IMR-90 (cell line): ENCODE measurements at regions not wholly inside any gene's neighbourhood (a gene's known extent, or its start where the extent isn't known, plus 50 kb on each side); places are given as distances from the start of the nearest gene placed in this dataset.

Experiments used
- ATAC-seq: fragments of 200-7000 bp; cut with Tn5 transposase; 2 replicates; pipeline ENCODE4 v1.9.1; 2020; ENCODE audit warnings: low read depth, mild to moderate bottlenecking, moderate library complexity
- BruUV-seq: library from RNA; stranded (reverse); fragments of 400-500 nt; replicated peaks from 2 replicates; lab custom pipeline; 2021; lab: Mats Ljungman, UMichigan
- CTCF ChIA-PET: fragments of 300-600 bp; formaldehyde crosslinking; extraction: SDS; loops from one replicate; lab custom pipeline; 2021; ENCODE audit warnings: antibody characterized with exemption; lab: Yijun Ruan, JAX
- POLR2A ChIA-PET: fragments of 300-600 bp; sonication (Branson Sonifier 250); formaldehyde crosslinking; loops from one replicate; lab custom pipeline; 2022; ENCODE audit warnings: antibody characterized with exemption; ENCODE audit not compliant: unreplicated experiment; lab: Charles Lee
- DNase-seq: peaks from one replicate; pipeline ENCODE4 v3.0.0; 2013
- H2AFZ ChIP-seq: replicated peaks from 2 replicates; pipeline ENCODE3; 2013; ENCODE audit warnings: low read length, mild to moderate bottlenecking; ENCODE audit not compliant: poor library complexity
- H2AK5ac ChIP-seq: 2 replicates; pipeline ENCODE4 v1.6.1; 2013; ENCODE audit warnings: low read depth, low read length, inconsistent platforms
- H2AK9ac ChIP-seq: replicated peaks from 2 replicates; pipeline ENCODE3; 2013; ENCODE audit warnings: mild to moderate bottlenecking, low read depth, low read length, moderate library complexity; ENCODE audit not compliant: poor library complexity
- H2BK120ac ChIP-seq: 2 replicates; pipeline ENCODE4 v1.6.1; 2013; ENCODE audit warnings: low read depth, low read length, inconsistent platforms
- H2BK15ac ChIP-seq: 3 replicates; pipeline ENCODE4 v1.6.1; 2013; ENCODE audit warnings: low read depth, low read length, inconsistent platforms
- H2BK20ac ChIP-seq: 2 replicates; pipeline ENCODE4 v1.6.1; 2013; ENCODE audit warnings: low read depth, mild to moderate bottlenecking, inconsistent platforms, low read length, moderate library complexity
- H2BK5ac ChIP-seq: 2 replicates; pipeline ENCODE4 v1.6.1; 2013; ENCODE audit warnings: mild to moderate bottlenecking, low read depth, low read length, inconsistent platforms; ENCODE audit not compliant: poor library complexity, severe bottlenecking
- H3K14ac ChIP-seq: replicated peaks from 2 replicates; pipeline ENCODE4 v1.6.1; 2013; ENCODE audit warnings: low read depth, low read length, inconsistent platforms
- H3K18ac ChIP-seq: 2 replicates; pipeline ENCODE4 v1.6.1; 2013; ENCODE audit warnings: low read depth, low read length, control low read depth
- H3K23ac ChIP-seq: 2 replicates; pipeline ENCODE4 v1.6.1; 2013; ENCODE audit warnings: low read depth, low read length, inconsistent platforms
- H3K27ac ChIP-seq: 2 replicates; pipeline ENCODE4 v1.5.1; 2013; ENCODE audit warnings: mild to moderate bottlenecking, control low read depth, low read length; ENCODE audit not compliant: insufficient read depth
- H3K27me3 ChIP-seq: 2 replicates; pipeline ENCODE4 v1.6.1; 2013; ENCODE audit warnings: low read length; ENCODE audit not compliant: control insufficient read depth, insufficient read depth
- H3K36me3 ChIP-seq: 2 replicates; pipeline ENCODE4 v1.6.1; 2013; ENCODE audit warnings: low read length, mixed read lengths; ENCODE audit not compliant: control insufficient read depth, insufficient read depth
- H3K4ac ChIP-seq: 2 replicates; pipeline ENCODE4 v1.6.1; 2013; ENCODE audit warnings: low read depth, low read length, inconsistent platforms
- H3K4me1 ChIP-seq: 2 replicates; pipeline ENCODE4 v1.6.1; 2013; ENCODE audit warnings: low read length, mixed read lengths; ENCODE audit not compliant: control insufficient read depth, insufficient read depth
- H3K4me2 ChIP-seq: 2 replicates; pipeline ENCODE4 v1.6.1; 2013; ENCODE audit warnings: low read depth, mild to moderate bottlenecking, control low read depth, low read length, moderate library complexity
- H3K4me3 ChIP-seq: 2 replicates; pipeline ENCODE4 v1.5.1; 2013; ENCODE audit warnings: low read depth, mild to moderate bottlenecking, control low read depth, low read length, moderate library complexity; ENCODE audit not compliant: insufficient read depth
- H3K56ac ChIP-seq: 2 replicates; pipeline ENCODE4 v1.6.1; 2013; ENCODE audit warnings: low read length, inconsistent platforms; ENCODE audit not compliant: insufficient read depth; ENCODE audit errors: extremely low read depth
- H3K79me1 ChIP-seq, 2 experiments: 2 replicates each; pipeline ENCODE4 v1.6.1; 2013; ENCODE audit warnings: low read length in 2 of 2, inconsistent platforms in 1 of 2, low read depth in 1 of 2
- H3K9ac ChIP-seq: 2 replicates; pipeline ENCODE4 v1.6.1; 2013; ENCODE audit warnings: low read depth, low read length, control low read depth
- H3K9me1 ChIP-seq: 2 replicates; pipeline ENCODE4 v1.6.1; 2013; ENCODE audit warnings: low read length, inconsistent platforms; ENCODE audit not compliant: insufficient read depth
- H3K9me3 ChIP-seq: 2 replicates; pipeline ENCODE4 v1.6.1; 2013; ENCODE audit warnings: low read length; ENCODE audit not compliant: control insufficient read depth, insufficient read depth
- H4K20me1 ChIP-seq: 2 replicates; pipeline ENCODE4 v1.6.1; 2013; ENCODE audit warnings: low read length, inconsistent platforms; ENCODE audit not compliant: insufficient read depth
- H4K5ac ChIP-seq: 2 replicates; pipeline ENCODE4 v1.6.1; 2013; ENCODE audit warnings: mild to moderate bottlenecking, low read depth, low read length, control low read depth
- H4K8ac ChIP-seq, 2 experiments: 2 replicates each; pipeline ENCODE4 v1.6.1; 2013; ENCODE audit warnings: low read depth in 2 of 2, low read length in 2 of 2, control low read depth in 1 of 2, inconsistent platforms in 1 of 2
- H4K91ac ChIP-seq: 2 replicates; pipeline ENCODE4 v1.6.1; 2013; ENCODE audit warnings: low read depth, low read length, inconsistent platforms; ENCODE audit not compliant: insufficient read depth
- CEBPB ChIP-seq: IDR thresholded peaks from 2 replicates; pipeline ENCODE4 v1.6.1; 2012; ENCODE audit warnings: low read depth, low read length, improper control_type of control experiment
- CHD1 ChIP-seq: IDR thresholded peaks from 2 replicates; pipeline ENCODE4 v1.6.1; 2012; ENCODE audit warnings: low read depth, low read length, improper control_type of control experiment
- FOS ChIP-seq: fragments of 150-350 bp; IDR thresholded peaks from 2 replicates; pipeline ENCODE4 v1.6.1; 2016; ENCODE audit warnings: low read depth, low read length
- MAFK ChIP-seq: IDR thresholded peaks from 2 replicates; pipeline ENCODE4 v1.6.1; 2012; ENCODE audit warnings: low read depth, low read length, improper control_type of control experiment
- MAZ ChIP-seq: IDR thresholded peaks from 2 replicates; pipeline ENCODE4 v1.6.1; 2012; ENCODE audit warnings: low read depth, mild to moderate bottlenecking, low read length, improper control_type of control experiment, moderate library complexity, borderline replicate concordance
- RAD21 ChIP-seq: IDR thresholded peaks from 2 replicates; pipeline ENCODE4 v1.6.1; 2012; ENCODE audit warnings: low read length, improper control_type of control experiment
- RCOR1 ChIP-seq: IDR thresholded peaks from 2 replicates; pipeline ENCODE4 v1.6.1; 2012; ENCODE audit warnings: mild to moderate bottlenecking, low read length, improper control_type of control experiment; ENCODE audit not compliant: insufficient replicate concordance
- SMC3 ChIP-seq: fragments of 150-350 bp; IDR thresholded peaks from 2 replicates; pipeline ENCODE4 v1.6.1; 2016; ENCODE audit warnings: low read depth, mild to moderate bottlenecking, antibody characterized with exemption, low read length, moderate library complexity
- WGBS, 2 experiments: methylation state at CpG; one replicate each; pipeline versions ENCODE4 v1.1.5 to v1.1.7; 2013; ENCODE audit warnings: missing lambda C conversion rate in 2 of 2; ENCODE audit not compliant: insufficient read length in 1 of 2; ENCODE audit errors: extremely low coverage in 2 of 2; 5-methylcytosine and 5-hydroxymethylcytosine counted together
- dilution Hi-C: fragments of 300-500 bp; cut with HindIII; formaldehyde crosslinking; loops from one replicate; pipeline ENCODE4 v1.14.3; 2018; ENCODE audit warnings: low sequenced_read_pairs; ENCODE audit not compliant: unreplicated experiment
- in situ Hi-C: fragments of 300-500 bp; cut with MboI; formaldehyde crosslinking; loops from 3 replicates; pipeline ENCODE4 v1.14.3; 2019; ENCODE audit warnings: low sequenced_read_pairs, inconsistent platforms, mixed read lengths
- intact Hi-C: fragments of 100-400 bp; cut with micrococcal nuclease; formaldehyde crosslinking; loops from 2 replicates; pipeline ENCODE4 v1.10.0; 2022
- TF ChIP-seq, protein P1 (sequence below): conservative IDR thresholded peaks from 2 replicates; pipeline ENCODE4 v1.5.1; 2012; ENCODE audit warnings: mild to moderate bottlenecking, low read depth, low read length, improper control_type of control experiment
- TF ChIP-seq, protein P2 (sequence below): fragments of 150-350 bp; IDR thresholded peaks from 2 replicates; pipeline ENCODE4 v1.6.1; 2016; ENCODE audit warnings: low read depth, mild to moderate bottlenecking, low read length, moderate library complexity, borderline replicate concordance
- TF ChIP-seq, protein P3 (sequence below): fragments of 150-350 bp; IDR thresholded peaks from 2 replicates; pipeline ENCODE4 v1.6.1; 2017; ENCODE audit warnings: mild to moderate bottlenecking, antibody characterized with exemption, low read length, low read depth

- Histone ChIP-seq H3K9ac (no peak overlapping the region), H3K4me1 (no peaks in the 10 kb centered on the region), H3K79me1 (no peaks in the 10 kb centered on the region), H4K20me1 (no peaks in the 10 kb centered on the region), H2BK5ac (no peak overlapping the region), H3K4me2 (no peak overlapping the region), H3K14ac (no peak overlapping the region), H3K27me3 (no peaks in the 10 kb centered on the region; the same call in 1 of the 2 replicates), H2AK5ac (no peak overlapping the region), H2BK120ac (no peak overlapping the region), H2BK15ac (no peak overlapping the region), H3K56ac (no peak overlapping the region), H3K27ac (no peak overlapping the region), H3K18ac (no peak overlapping the region), H2AFZ (no peak overlapping the region), H2AK9ac (no peak overlapping the region), H2BK20ac (no peak overlapping the region), H3K4ac (no peak overlapping the region), H4K5ac (no peak overlapping the region), H4K8ac (no peak overlapping the region), H3K4me3 (no peak overlapping the region), H4K91ac (no peak overlapping the region), H3K23ac (no peak overlapping the region), H3K36me3 (no peaks in the 10 kb centered on the region), H3K9me1 (no peaks in the 10 kb centered on the region), H3K9me3 (no peaks in the 10 kb centered on the region; the same call in 1 of the 2 replicates)
- in situ Hi-C loops: no loop called here
- TF ChIP-seq RAD21: no peak
- TF ChIP-seq SMC3: no peak
- TF ChIP-seq MAZ: no peak
- TF ChIP-seq, protein P1, sequence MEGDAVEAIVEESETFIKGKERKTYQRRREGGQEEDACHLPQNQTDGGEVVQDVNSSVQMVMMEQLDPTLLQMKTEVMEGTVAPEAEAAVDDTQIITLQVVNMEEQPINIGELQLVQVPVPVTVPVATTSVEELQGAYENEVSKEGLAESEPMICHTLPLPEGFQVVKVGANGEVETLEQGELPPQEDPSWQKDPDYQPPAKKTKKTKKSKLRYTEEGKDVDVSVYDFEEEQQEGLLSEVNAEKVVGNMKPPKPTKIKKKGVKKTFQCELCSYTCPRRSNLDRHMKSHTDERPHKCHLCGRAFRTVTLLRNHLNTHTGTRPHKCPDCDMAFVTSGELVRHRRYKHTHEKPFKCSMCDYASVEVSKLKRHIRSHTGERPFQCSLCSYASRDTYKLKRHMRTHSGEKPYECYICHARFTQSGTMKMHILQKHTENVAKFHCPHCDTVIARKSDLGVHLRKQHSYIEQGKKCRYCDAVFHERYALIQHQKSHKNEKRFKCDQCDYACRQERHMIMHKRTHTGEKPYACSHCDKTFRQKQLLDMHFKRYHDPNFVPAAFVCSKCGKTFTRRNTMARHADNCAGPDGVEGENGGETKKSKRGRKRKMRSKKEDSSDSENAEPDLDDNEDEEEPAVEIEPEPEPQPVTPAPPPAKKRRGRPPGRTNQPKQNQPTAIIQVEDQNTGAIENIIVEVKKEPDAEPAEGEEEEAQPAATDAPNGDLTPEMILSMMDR: no peak
- no peak for TF ChIP-seq CHD1
- TF ChIP-seq RCOR1: no peak
- TF ChIP-seq, protein P2, sequence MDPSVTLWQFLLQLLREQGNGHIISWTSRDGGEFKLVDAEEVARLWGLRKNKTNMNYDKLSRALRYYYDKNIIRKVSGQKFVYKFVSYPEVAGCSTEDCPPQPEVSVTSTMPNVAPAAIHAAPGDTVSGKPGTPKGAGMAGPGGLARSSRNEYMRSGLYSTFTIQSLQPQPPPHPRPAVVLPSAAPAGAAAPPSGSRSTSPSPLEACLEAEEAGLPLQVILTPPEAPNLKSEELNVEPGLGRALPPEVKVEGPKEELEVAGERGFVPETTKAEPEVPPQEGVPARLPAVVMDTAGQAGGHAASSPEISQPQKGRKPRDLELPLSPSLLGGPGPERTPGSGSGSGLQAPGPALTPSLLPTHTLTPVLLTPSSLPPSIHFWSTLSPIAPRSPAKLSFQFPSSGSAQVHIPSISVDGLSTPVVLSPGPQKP: no peak
- TF ChIP-seq CEBPB: no peak
- TF ChIP-seq MAFK: no peak
- TF ChIP-seq, protein P3, sequence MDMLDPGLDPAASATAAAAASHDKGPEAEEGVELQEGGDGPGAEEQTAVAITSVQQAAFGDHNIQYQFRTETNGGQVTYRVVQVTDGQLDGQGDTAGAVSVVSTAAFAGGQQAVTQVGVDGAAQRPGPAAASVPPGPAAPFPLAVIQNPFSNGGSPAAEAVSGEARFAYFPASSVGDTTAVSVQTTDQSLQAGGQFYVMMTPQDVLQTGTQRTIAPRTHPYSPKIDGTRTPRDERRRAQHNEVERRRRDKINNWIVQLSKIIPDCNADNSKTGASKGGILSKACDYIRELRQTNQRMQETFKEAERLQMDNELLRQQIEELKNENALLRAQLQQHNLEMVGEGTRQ: no peak
- no peak for TF ChIP-seq FOS
- ATAC-seq: no peak
- intact Hi-C loops: no loop called here
- BruUV-seq: no TSS peak
- WGBS, 2 experiments: no CpG with 5 or more reads among the region's 4 CpGs
- ChIA-PET CTCF (no interaction called here), POLR2A (no interaction called here)
- dilution Hi-C loops: no loop called here
- no peak for DNase-seq
Observed at GRCh38 chr2:6314218-6314960, 551.3 kb downstream of the CMPK2 start.
